ENCODE measurements at regions not wholly inside any gene's neighbourhood (a gene's known extent, or its start where the extent isn't known, plus 50 kb on each side); places are given as distances from the start of the nearest gene placed in this dataset.

DNA sequence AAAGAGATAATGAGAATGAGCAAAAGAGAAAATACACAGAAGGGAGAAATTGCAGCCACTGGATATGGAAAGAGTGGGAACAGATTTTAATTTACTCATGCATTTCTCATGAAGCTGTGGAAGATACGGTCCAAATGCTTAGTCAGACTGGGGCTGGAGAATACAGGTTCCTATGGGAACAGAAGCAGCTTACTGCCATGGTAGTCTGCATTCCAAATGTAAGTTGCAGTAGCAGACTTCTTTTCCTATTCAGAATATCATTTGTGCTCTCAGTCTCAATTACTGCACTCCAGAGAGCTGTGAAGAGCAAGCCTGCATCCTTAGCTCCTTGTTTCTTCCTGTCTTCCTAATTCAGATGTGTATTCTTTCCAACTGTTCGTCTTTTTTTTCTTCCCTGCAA, 190.8 kb upstream of the TMEM196 start:
- Mint-ChIP-seq H3K4me1 (no peaks in the 10 kb centered on the region), H3K4me3 (no peak overlapping the region), H3K27ac (no peak overlapping the region), H3K36me3 (ENCODE audit: insufficient read depth in 1 of 3, low read depth in 3 of 3) (peaks cover 0 to 15% (median 0%) of the 10 kb centered on the region in 3 experiments; a peak in 2 of 7 replicates), H3K9me3 (no peaks in the 10 kb centered on the region), H3K27me3 (ENCODE audit: low read depth) (no peaks in the 10 kb centered on the region)
- Histone ChIP-seq H2BK5ac (ENCODE audit: insufficient read length, low read length) (no peak overlapping the region), H3K27me3 (ENCODE audit: insufficient read depth, low read length) (no peaks in the 10 kb centered on the region), H3K4me2 (ENCODE audit: insufficient read depth, insufficient read length, low read length) (no peak overlapping the region), H2BK15ac (ENCODE audit: low read depth, low read length) (no peak overlapping the region), H3K79me2 (ENCODE audit: insufficient read depth, low read length) (no peaks in the 10 kb centered on the region), H3K9ac (ENCODE audit: extremely low read depth, insufficient read length, low read length) (no peak overlapping the region), H3T11ph (ENCODE audit: low read length) (no peak overlapping the region), H2BK120ac (ENCODE audit: low read depth, low read length, poor library complexity, severe bottlenecking) (no peak overlapping the region), H2BK12ac (ENCODE audit: insufficient read length, low read depth, low read length) (no peak overlapping the region), H3K79me1 (ENCODE audit: insufficient read depth, low read depth, low read length, poor library complexity, severe bottlenecking) (no peaks in the 10 kb centered on the region), H3K18ac (ENCODE audit: insufficient read length, low read depth, low read length) (no peak overlapping the region), H3K23ac (ENCODE audit: insufficient read length, low read depth, low read length) (no peak overlapping the region), H2BK20ac (ENCODE audit: low read depth, low read length, poor library complexity, severe bottlenecking) (no peak overlapping the region), H4K20me1 (ENCODE audit: control insufficient read depth, insufficient read depth, insufficient read length) (no peaks in the 10 kb centered on the region), H4K5ac (ENCODE audit: insufficient read length, low read depth, low read length) (no peak overlapping the region), H3K27ac (ENCODE audit: insufficient read length, low read depth, low read length) (no peak overlapping the region), H4K8ac (replicated peaks; ENCODE audit: insufficient read length, low read depth, low read length) (no peak overlapping the region), H4K91ac (ENCODE audit: insufficient read length, low read depth, low read length) (no peak overlapping the region), H3K56ac (ENCODE audit: insufficient read length, low read depth, low read length) (no peak overlapping the region), H2AK5ac (ENCODE audit: insufficient read length, low read length) (no peak overlapping the region), H3K4me1 (ENCODE audit: insufficient read depth, low read length) (no peaks in the 10 kb centered on the region), H3K4ac (ENCODE audit: low read depth, low read length) (no peak overlapping the region), H3K23me2 (ENCODE audit: insufficient read length, low read depth, low read length, poor library complexity, severe bottlenecking) (no peaks in the 10 kb centered on the region), H3K14ac (ENCODE audit: insufficient read depth, low read length) (no peak overlapping the region), H2AFZ (ENCODE audit: low read length) (no peak overlapping the region), H3K9me3 (ENCODE audit: control insufficient read depth, low read depth, low read length) (no peaks in the 10 kb centered on the region)
- TF ChIP-seq, protein P1, sequence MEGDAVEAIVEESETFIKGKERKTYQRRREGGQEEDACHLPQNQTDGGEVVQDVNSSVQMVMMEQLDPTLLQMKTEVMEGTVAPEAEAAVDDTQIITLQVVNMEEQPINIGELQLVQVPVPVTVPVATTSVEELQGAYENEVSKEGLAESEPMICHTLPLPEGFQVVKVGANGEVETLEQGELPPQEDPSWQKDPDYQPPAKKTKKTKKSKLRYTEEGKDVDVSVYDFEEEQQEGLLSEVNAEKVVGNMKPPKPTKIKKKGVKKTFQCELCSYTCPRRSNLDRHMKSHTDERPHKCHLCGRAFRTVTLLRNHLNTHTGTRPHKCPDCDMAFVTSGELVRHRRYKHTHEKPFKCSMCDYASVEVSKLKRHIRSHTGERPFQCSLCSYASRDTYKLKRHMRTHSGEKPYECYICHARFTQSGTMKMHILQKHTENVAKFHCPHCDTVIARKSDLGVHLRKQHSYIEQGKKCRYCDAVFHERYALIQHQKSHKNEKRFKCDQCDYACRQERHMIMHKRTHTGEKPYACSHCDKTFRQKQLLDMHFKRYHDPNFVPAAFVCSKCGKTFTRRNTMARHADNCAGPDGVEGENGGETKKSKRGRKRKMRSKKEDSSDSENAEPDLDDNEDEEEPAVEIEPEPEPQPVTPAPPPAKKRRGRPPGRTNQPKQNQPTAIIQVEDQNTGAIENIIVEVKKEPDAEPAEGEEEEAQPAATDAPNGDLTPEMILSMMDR (conservative IDR thresholded peaks at IDR 0.05) = no peak
- no peak for DNase-seq
- WGBS (ENCODE audit: extremely low coverage, insufficient read length, low lambda C conversion rate) = no CpG with 5 or more reads among the region's 2 CpGs
